ENCODE measurements at regions not wholly inside any gene's neighbourhood (a gene's known extent, or its start where the extent isn't known, plus 50 kb on each side); places are given as distances from the start of the nearest gene placed in this dataset.
"Not testable (repeated sequence)": the region's sequence is repeated elsewhere in the genome, so short reads cannot be mapped to it uniquely, and the experiment has no call there.

DNA sequence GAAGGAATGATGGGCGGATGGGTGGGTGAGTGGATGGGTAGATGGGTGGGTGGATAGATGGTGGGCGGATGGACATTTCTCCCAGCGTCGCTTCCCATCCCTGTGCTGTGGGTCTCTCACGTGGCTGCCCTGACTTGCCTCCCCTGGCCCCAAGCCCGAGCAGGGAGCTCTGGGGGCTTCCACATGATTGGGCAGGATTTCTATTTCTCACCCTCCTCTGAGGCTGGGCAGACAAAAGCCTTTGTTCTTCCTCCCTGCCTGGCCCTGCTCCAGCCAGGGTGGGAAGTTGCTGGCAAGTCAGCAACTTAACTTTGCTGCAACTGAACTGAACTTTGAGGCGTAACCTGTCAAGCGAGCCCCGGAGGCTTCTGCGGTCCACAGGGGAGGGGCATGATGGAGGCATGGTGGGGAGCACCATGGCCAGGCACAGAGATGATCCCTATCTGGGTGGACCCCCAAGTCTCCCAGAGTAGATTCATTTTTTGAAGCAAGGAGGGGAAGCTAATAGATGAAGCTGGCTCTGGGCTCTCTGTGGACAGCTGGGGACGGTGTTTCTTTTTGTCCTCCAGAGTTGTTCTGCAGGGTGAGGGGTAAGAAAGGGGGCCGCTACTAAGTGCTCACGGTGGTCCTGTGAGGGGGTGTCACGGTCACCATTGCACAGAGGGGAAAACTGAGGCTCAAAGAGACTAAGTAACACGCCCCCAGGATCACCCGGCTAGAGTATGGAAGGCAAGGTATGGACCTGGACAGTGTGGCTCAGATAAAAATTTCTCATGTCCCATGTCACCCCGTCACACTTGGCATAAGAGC lies 140.1 kb downstream of the CEBPB start:
- DNase-seq = no peak

DNA sequence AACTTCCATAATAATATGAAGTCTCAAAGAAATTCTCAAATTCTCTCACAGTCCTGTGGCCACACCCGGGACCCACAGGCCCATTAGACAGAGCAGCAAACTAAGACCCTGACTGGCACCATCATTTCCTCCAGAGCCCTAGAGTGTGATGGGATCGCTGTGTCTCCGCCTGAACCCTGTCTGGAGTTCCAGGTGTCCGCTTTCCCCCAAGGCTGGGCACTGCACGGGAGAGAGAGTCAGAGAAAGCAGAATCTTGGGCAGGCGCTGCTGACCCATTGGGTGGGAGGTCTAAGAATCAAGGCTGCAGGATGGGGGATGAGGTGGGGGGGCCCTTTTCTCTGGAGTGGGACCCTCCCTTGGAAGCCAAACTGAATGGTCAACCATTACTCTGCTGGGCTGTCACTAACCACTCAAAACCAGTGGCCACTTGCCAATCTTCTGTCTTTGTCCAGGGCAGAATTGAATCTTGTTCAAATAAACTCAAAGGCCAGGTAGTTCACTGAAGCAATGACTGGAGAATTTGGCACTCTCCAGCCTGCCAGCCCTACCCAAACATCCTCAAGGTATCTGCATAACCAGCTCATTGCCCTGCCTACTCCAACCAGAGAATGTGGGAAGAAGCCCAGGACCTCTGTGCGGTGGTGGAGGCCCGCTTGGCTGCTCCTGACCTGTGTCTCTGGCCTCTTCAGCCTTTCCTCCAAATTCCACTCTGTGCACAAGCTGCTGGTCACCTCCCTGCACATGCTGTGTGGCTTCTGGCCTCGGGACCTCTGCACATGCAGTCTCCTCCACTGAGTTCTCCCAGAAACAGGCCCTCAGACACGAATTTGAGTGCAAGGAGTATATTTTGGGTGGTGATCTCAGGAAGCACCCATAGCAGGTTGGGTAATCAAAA lies 141.1 kb downstream of the CEBPB start:
- no peak for DNase-seq

DNA sequence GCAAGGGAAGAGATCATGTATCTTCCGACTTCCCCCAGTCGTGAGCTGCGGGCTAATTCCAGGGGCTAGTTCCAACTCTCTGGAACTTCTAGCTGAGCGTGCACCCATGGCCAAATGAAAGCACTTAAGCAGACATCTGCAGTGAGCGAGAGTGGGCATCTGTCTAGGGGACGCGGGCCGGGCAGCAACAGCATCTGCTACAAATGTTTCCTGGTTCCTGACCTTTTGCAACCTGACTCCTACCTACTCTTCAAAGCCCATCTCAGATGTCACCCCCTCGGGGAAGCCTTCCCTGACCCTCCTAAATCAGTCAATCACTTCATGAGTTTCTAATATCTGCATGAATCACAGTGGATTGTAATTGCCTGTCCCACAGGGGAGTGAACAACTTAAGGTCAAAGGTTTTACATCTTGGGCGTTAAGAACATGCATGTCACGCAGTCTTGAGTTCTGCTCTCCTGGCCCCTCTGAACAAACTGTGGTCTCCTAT lies 141.9 kb downstream of the CEBPB start:
- no peak for DNase-seq

DNA sequence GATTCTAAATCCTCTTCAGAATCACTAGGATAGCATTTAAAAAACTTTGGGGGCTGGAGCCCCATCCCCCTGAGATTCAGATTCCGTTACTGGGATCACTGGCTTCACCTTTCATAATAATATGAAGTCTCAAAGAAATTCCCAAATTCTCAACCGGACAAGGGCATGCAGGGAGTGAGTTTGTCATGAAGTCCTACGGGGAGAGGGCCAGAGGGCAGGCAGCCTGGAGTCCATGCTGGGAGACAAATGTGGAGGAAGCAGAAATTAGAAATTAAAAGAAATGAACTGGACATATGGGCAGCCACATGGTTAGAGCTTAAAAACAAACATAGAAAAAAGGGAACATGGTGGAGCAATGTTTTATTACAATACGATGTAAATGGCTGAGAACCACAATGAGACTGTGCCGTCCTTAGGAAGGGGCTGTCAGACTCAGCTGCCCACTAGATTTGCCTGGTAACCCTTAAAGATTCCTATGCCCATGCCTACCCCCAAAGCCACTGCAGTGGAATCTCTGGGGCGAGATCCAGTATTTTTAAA lies 142.6 kb downstream of the CEBPB start:
- no peak for DNase-seq

GRCh38 chr20:50333812-50334211 lies 143.2 kb downstream of the CEBPB start:
- no peak for DNase-seq

- not testable (repeated sequence) for DNase-seq
These were observed 143.9 kb downstream of the CEBPB start for GRCh38 chr20:50334512-50334911.

DNA sequence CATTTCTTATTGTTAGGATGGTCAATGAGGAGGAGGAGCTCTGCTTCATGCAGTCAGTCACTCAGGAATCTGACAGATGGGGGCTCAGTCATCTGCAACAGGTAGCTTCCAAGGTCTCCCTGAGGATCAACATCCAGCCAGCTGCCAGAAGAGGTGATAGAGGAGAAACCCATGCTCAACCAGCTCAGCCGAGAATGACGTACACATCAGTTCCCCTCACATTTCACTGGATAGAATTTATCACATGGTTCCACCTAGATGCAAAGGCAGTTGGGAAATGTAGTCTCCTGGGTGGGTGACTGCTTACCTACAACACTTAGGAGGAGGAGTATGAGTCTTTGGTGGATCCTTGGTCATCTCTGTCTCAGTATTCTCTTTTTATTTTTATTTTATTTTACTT lies 144.5 kb downstream of the CEBPB start:
- no peak for DNase-seq

GRCh38 chr20:50335866-50336265 lies 145.2 kb downstream of the CEBPB start:
- DNase-seq = no peak

GRCh38 chr20:50336661-50337060 lies 146.0 kb downstream of the CEBPB start:
- DNase-seq = no peak

DNA sequence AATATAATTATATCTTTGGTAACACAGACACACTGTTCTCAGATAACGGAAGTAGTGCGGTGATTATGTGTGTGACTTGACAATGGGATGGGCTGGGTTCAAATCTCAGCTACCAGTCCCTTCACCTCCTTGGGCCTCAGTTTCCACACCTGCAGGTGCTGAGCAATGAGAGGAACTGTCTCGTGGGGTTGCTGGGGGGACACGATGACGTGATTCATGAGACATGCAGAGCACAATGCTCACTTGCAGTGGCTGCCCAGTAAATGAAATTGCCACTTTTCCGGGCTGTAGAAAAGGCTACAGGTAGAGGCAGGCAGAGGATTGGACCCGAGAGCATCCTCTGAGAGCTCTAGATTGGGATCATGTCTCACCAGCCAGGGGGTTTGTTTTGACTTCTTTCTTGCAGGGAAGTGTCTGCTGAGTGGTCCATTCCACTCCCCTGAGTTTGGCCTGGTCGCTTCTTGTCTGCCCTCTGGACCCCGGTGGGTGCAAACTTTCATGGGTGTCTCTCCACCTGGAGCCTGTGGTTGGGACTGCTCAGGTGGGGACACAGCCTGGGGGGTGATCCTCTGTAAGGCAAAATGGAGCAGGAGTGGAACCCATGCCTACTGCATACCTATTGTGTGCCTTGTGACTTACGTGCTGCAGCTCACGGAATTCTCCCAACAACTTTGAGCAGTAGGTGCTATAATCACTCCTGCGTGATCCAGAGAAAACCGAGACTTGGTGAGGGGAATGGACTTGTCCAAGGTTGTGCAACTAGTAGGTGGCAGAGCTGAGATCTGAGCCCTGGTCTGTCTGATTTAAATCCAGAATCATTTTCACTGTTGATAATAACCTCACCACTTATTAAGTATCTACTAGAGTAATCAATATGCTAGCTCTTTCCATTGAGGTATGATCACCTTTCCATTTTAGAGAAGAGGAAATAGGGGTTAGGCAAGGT lies 147.2 kb downstream of the CEBPB start:
- DNase-seq = no peak

- no peak for DNase-seq
These were observed 148.1 kb downstream of the CEBPB start for GRCh38 chr20:50338479-50339391.

DNA sequence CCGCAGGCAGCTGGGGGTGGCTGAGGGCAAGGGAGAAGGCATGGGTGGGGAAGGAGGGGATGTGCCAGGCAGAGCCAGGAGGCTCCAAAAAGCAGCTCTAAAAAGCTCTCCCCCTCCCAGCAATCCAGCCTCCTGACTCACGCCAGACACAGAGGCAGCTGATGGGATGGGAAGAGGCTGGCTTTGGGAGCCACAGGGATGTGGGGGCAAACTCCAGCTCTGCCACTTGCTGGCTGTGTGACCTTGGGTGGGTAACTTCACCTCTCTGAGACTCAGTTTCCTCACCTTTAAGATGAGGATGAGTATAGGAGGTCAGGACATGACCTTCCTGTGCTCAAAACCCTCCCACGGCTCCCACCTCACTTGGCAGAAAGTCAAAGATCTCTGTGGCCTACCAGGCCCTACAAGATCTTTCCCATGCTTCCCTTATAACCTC lies 148.9 kb downstream of the CEBPB start:
- no peak for DNase-seq

- DNase-seq = no peak
These were observed 149.9 kb downstream of the CEBPB start for GRCh38 chr20:50340541-50340940.

DNA sequence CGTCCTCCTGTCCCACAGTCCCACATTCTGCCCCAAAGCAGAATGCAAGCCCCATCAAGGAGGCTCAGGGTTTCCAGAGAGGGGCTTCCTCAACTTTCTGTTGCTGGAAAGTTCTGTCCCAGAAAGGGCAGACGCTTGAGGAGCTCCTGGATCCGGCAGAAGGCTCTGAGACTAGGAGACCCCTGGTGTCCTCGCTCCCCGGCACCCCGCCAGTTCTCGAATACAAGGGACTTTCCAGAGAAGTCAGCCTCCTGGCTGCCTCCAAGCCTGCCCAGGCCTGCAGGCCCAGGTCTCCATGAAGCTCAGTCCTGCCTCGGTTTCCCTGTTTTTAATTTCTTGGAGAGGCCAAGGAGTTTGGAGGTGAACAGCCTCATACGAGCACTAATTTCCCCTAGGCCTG lies 150.4 kb downstream of the CEBPB start:
- DNase-seq = no peak

GRCh38 chr20:50341880-50342637 lies 151.4 kb downstream of the CEBPB start:
- DNase-seq = no peak

DNA sequence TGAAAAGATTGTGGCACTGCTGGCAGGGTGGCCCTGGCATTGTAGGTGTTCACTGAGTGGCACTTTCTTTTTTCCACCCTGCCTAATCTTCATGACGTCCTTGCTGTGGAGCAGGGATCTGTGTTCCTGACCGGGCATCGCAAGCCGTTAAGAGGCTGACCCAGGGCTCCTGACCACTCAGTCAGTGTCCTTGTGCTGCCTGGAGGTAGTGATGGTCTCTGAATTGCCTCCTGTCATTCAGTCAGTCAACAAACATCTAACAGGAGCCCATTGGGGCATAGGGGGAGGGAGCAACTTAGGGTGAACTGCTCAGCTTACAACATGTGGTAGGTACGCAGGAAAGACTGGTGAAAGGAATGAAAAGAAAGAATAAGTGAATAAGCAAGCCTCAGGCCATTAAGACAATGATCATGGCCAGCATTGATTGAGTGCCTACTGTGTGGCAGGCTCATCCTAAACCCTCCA lies 152.0 kb downstream of the CEBPB start:
- no peak for DNase-seq

DNA sequence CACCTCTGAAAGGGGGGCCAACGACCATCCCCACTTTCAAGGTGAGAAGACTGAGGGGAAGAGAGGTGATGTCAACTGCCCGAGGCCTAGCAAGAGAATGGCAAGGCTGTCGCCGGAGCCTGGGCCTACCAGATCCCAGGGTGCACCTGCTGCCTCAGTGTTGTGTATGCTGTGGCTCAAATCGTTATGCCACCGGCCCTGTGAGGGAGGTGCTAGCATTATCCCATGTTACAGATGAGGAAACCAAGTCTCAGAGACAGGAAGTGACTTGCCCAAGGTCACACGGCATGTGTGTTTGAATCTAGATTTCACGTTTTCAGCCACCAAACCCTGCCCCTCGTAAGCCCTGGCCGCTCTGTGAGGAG lies 152.5 kb downstream of the CEBPB start:
- no peak for DNase-seq

GRCh38 chr20:50343490-50344179 lies 153.0 kb downstream of the CEBPB start:
- no peak for DNase-seq

DNA sequence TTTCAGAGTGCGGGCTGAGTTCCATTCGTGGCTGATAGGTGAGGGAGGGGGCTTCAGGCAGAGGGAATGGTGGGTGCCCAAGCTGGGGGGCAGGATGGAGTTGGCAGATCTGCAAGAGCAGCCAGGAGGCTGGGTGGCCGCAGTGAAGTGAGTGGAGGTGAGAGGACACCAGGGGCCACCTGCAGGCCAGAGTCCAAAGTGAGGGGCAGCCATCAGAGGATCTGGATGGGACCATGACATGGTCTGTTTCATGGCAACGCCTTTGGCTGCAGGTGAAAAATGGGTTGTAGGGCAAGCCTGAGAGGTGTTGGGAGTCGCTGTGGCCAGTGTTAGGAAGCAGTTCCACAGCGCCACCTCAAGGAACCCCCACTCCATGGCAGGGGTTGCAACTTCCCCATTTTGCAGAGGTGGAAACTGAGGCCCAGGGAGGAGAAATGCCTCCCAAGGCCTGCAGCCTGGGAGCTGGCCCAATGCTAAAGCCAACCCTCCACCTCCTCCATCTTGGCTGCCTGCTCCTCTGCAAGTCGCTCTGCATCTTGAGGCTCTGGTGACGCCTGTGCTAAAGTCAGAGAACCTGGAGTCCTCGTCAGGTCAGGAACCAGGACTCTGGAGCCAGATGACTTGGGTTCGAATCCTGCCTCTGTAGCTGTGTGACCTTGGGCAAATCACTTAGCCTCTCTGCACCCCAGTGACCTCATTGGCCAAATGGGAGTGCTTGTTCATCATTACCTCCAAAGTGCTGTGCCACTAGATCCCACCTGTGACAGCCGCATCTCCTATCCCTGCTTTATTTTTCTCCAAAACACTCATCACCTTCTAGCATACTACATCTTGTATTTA lies 153.8 kb downstream of the CEBPB start:
- peak; percentile 51 for DNase-seq

Data from islet precursor cell (in vitro differentiated cells).